ENCODE measurements at regions not wholly inside any gene's neighbourhood (a gene's known extent, or its start where the extent isn't known, plus 50 kb on each side); places are given as distances from the start of the nearest gene placed in this dataset.

DNA sequence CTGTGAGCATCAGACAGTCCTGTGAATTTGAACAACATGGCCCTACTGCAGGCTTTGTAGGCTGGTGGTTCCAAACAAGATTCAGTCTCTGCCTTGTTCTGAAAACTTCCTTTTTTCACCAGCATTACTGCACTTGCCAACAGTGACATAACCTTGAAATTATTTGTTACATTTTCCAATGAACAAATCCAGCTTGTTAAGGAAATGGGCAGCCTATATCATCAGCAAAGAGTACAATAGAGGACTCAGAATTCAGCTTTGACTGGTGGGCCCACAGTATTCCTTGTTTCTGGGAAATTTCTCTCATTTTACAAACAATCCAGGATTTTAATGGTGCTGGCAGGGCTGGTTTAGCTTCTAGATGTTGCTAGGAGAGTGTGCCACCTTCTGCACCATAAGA, 703.7 kb upstream of the FZD8 start:
- no peak overlapping the region for H3K4me3 ChIP-seq (ENCODE audit: low read length, poor library complexity, severe bottlenecking)
- H3K9ac ChIP-seq (ENCODE audit: low read depth, low read length, poor library complexity, severe bottlenecking), result no peak overlapping the region
- no peaks in the 10 kb centered on the region for H3K9me2 ChIP-seq (replicated peaks; ENCODE audit: low read depth, low read length)
- no peak overlapping the region for H3K4me2 ChIP-seq (ENCODE audit: low read depth, low read length, poor library complexity, severe bottlenecking)
- TF ChIP-seq, protein P1, sequence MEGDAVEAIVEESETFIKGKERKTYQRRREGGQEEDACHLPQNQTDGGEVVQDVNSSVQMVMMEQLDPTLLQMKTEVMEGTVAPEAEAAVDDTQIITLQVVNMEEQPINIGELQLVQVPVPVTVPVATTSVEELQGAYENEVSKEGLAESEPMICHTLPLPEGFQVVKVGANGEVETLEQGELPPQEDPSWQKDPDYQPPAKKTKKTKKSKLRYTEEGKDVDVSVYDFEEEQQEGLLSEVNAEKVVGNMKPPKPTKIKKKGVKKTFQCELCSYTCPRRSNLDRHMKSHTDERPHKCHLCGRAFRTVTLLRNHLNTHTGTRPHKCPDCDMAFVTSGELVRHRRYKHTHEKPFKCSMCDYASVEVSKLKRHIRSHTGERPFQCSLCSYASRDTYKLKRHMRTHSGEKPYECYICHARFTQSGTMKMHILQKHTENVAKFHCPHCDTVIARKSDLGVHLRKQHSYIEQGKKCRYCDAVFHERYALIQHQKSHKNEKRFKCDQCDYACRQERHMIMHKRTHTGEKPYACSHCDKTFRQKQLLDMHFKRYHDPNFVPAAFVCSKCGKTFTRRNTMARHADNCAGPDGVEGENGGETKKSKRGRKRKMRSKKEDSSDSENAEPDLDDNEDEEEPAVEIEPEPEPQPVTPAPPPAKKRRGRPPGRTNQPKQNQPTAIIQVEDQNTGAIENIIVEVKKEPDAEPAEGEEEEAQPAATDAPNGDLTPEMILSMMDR (conservative IDR thresholded peaks at IDR 0.05; ENCODE audit: low read length), result no peak
- TF ChIP-seq EZH2phosphoT487 (IDR thresholded peaks at IDR 0.05; ENCODE audit: borderline replicate concordance), result no peak
- no peaks in the 10 kb centered on the region for H3K9me3 ChIP-seq (ENCODE audit: insufficient read depth, low read depth, low read length)
- no peaks in the 10 kb centered on the region for H3K36me3 ChIP-seq (ENCODE audit: insufficient read depth, low read length)
- no peaks in the 10 kb centered on the region for H3K4me1 ChIP-seq (ENCODE audit: insufficient read depth, low read length, poor library complexity, severe bottlenecking)
- no peak overlapping the region for H2AFZ ChIP-seq (ENCODE audit: low read length)
- no peaks in the 10 kb centered on the region for H3F3A ChIP-seq (ENCODE audit: low read depth)
- no peaks in the 10 kb centered on the region for H3K27me3 ChIP-seq (ENCODE audit: insufficient read depth, low read length, poor library complexity, severe bottlenecking)
- H4K20me1 ChIP-seq (ENCODE audit: insufficient read depth, low read length, poor library complexity, severe bottlenecking), result no peaks in the 10 kb centered on the region
- no peaks in the 10 kb centered on the region for H3K79me2 ChIP-seq (ENCODE audit: insufficient read depth, low read length)

DNA sequence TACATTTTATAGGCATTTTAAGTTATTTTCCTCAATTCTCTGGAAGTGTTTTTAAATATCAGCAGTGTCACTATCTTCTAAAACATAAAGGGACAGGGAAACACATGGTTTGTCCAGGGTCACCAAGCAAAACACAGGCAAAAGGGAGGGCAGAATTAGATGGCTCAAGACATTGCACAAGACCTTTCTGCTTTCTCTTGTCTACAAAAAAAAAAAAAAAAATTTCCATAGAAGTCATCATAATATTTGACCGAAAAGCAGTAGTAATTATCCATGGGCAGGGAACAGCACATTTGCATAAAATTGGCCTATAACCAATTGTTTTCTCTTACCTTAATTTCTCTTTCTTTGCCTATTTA, 703.1 kb upstream of the FZD8 start:
- Histone ChIP-seq H3K79me2 (ENCODE audit: insufficient read depth, low read length) (no peaks in the 10 kb centered on the region), H3K36me3 (ENCODE audit: insufficient read depth, low read length) (no peaks in the 10 kb centered on the region), H3F3A (ENCODE audit: low read depth) (no peaks in the 10 kb centered on the region), H3K4me3 (ENCODE audit: low read length, poor library complexity, severe bottlenecking) (no peak overlapping the region), H3K27me3 (ENCODE audit: insufficient read depth, low read length, poor library complexity, severe bottlenecking) (no peaks in the 10 kb centered on the region), H3K9me2 (replicated peaks; ENCODE audit: low read depth, low read length) (no peaks in the 10 kb centered on the region), H3K4me2 (ENCODE audit: low read depth, low read length, poor library complexity, severe bottlenecking) (no peak overlapping the region), H3K4me1 (ENCODE audit: insufficient read depth, low read length, poor library complexity, severe bottlenecking) (no peaks in the 10 kb centered on the region), H3K9me3 (ENCODE audit: insufficient read depth, low read depth, low read length) (no peaks in the 10 kb centered on the region), H2AFZ (ENCODE audit: low read length) (no peak overlapping the region), H3K9ac (ENCODE audit: low read depth, low read length, poor library complexity, severe bottlenecking) (no peak overlapping the region), H4K20me1 (ENCODE audit: insufficient read depth, low read length, poor library complexity, severe bottlenecking) (no peaks in the 10 kb centered on the region)
- TF ChIP-seq EZH2phosphoT487 (IDR thresholded peaks at IDR 0.05; ENCODE audit: borderline replicate concordance), result no peak
- TF ChIP-seq, protein P1 (conservative IDR thresholded peaks at IDR 0.05; ENCODE audit: low read length), result no peak

DNA sequence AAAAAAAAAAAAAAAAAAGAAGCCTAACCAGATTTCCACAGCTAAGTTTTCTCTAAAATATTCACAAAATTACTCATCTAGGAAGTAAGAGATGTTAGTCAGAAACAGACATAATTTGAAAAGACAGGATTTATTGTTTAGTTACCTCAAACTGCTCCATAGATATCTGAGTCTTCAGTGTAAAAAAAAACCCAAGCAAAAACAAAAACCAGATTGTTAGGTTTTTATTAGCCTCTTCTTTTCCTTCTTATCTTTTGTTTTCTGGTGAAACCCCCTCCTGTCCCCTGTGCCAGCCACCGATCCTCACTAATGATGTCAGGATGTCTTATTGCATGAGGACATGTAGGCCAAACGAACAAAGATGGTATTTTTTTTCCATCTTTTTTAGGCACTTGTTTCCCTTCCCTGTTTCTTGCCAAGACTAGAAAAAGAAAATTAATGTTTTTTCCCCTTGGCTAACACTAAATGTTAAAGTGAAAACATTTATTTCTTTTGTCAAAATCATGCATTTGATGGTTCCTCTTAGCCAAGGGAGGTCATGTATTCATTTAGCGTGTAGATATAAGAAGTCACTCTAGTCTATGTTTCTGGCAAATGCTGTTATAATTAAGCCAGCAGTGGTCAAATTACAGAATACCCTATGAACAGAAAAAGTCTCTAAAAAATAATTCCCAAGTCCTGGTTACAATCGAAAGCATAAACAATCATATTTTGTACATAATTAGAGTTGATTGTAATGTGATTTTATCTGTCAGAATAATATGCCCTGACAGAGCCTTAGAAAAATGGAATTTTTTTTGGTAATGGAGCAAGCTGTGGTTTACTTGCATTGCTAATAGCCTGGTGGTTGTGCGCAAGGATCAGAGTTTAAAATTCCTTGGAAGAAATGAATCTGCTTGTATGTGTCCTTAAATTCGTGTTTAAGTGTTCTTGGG, 702.4 kb upstream of the FZD8 start:
- Histone ChIP-seq H3K4me3 (ENCODE audit: low read length, poor library complexity, severe bottlenecking) (no peak overlapping the region), H3K4me1 (ENCODE audit: insufficient read depth, low read length, poor library complexity, severe bottlenecking) (no peaks in the 10 kb centered on the region), H3K4me2 (ENCODE audit: low read depth, low read length, poor library complexity, severe bottlenecking) (no peak overlapping the region), H3F3A (ENCODE audit: low read depth) (no peaks in the 10 kb centered on the region), H3K36me3 (ENCODE audit: insufficient read depth, low read length) (no peaks in the 10 kb centered on the region), H3K79me2 (ENCODE audit: insufficient read depth, low read length) (no peaks in the 10 kb centered on the region), H3K9me3 (ENCODE audit: insufficient read depth, low read depth, low read length) (no peaks in the 10 kb centered on the region), H3K27me3 (ENCODE audit: insufficient read depth, low read length, poor library complexity, severe bottlenecking) (no peaks in the 10 kb centered on the region), H2AFZ (ENCODE audit: low read length) (no peak overlapping the region), H3K9me2 (replicated peaks; ENCODE audit: low read depth, low read length) (no peaks in the 10 kb centered on the region), H4K20me1 (ENCODE audit: insufficient read depth, low read length, poor library complexity, severe bottlenecking) (no peaks in the 10 kb centered on the region), H3K9ac (ENCODE audit: low read depth, low read length, poor library complexity, severe bottlenecking) (no peak overlapping the region)
- no peak for TF ChIP-seq EZH2phosphoT487 (IDR thresholded peaks at IDR 0.05; ENCODE audit: borderline replicate concordance)
- TF ChIP-seq, protein P1 (conservative IDR thresholded peaks at IDR 0.05; ENCODE audit: low read length), result no peak

All from Loucy (cell line).